HG03521 (cell line): ENCODE measurements at regions not wholly inside any gene's neighbourhood (a gene's known extent, or its start where the extent isn't known, plus 50 kb on each side); places are given as distances from the start of the nearest gene placed in this dataset.
"Not testable (repeated sequence)": the region's sequence is repeated elsewhere in the genome, so short reads cannot be mapped to it uniquely, and the experiment has no call there.

Experiments
- ATAC-seq: cut with Tn5 transposase; IDR thresholded peaks from one replicate; pipeline ENCODE4 v1.9.1; 2021; ENCODE audit warnings: mild to moderate bottlenecking, moderate library complexity; ENCODE audit not compliant: unreplicated experiment

GRCh38 chr1:82152356-82153271 lies 351.9 kb downstream of the ADGRL2 start:
- peak; percentile 56 for ATAC-seq

- ATAC-seq = no peak
Measured at GRCh38 chr1:82145656-82146055, 344.9 kb downstream of the ADGRL2 start.

GRCh38 chr1:82143108-82143833 lies 342.5 kb downstream of the ADGRL2 start:
- ATAC-seq = no peak

GRCh38 chr1:82141390-82141789 lies 340.7 kb downstream of the ADGRL2 start:
- no peak for ATAC-seq

GRCh38 chr1:82139751-82140468 lies 339.2 kb downstream of the ADGRL2 start:
- no peak for ATAC-seq

GRCh38 chr1:82136351-82136750 lies 335.6 kb downstream of the ADGRL2 start:
- not testable (repeated sequence) for ATAC-seq

- no peak for ATAC-seq
Measured at GRCh38 chr1:82125866-82126265, 325.1 kb downstream of the ADGRL2 start.

GRCh38 chr1:82125119-82125518 lies 324.4 kb downstream of the ADGRL2 start:
- no peak for ATAC-seq

GRCh38 chr1:82121421-82121820 lies 320.7 kb downstream of the ADGRL2 start:
- no peak for ATAC-seq

GRCh38 chr1:82116105-82116504 lies 315.4 kb downstream of the ADGRL2 start:
- ATAC-seq = no peak

GRCh38 chr1:82114887-82115286 lies 314.2 kb downstream of the ADGRL2 start:
- ATAC-seq = no peak

GRCh38 chr1:82110366-82111254 lies 309.9 kb downstream of the ADGRL2 start:
- ATAC-seq = no peak

- no peak for ATAC-seq
Measured at GRCh38 chr1:82108843-82109242, 308.1 kb downstream of the ADGRL2 start.

- ATAC-seq = no peak
Measured at GRCh38 chr1:82106672-82107071, 305.9 kb downstream of the ADGRL2 start.

GRCh38 chr1:82099170-82099569 lies 298.4 kb downstream of the ADGRL2 start:
- no peak for ATAC-seq

GRCh38 chr1:82094136-82094535 lies 293.4 kb downstream of the ADGRL2 start:
- no peak for ATAC-seq

GRCh38 chr1:82091729-82092128 lies 291.0 kb downstream of the ADGRL2 start:
- no peak for ATAC-seq

GRCh38 chr1:82091265-82091664 lies 290.5 kb downstream of the ADGRL2 start:
- ATAC-seq = no peak

- no peak for ATAC-seq
Measured at GRCh38 chr1:82090104-82090503, 289.4 kb downstream of the ADGRL2 start.

GRCh38 chr1:82086739-82087138 lies 286.0 kb downstream of the ADGRL2 start:
- no peak for ATAC-seq
